ENCODE measurements at regions not wholly inside any gene's neighbourhood (a gene's known extent, or its start where the extent isn't known, plus 50 kb on each side); places are given as distances from the start of the nearest gene placed in this dataset.
"Not testable (repeated sequence)": the region's sequence is repeated elsewhere in the genome, so short reads cannot be mapped to it uniquely, and the experiment has no call there.

- no peak for TF ChIP-seq POLR2A (IDR thresholded peaks at IDR 0.05)
- TF ChIP-seq, protein P1, sequence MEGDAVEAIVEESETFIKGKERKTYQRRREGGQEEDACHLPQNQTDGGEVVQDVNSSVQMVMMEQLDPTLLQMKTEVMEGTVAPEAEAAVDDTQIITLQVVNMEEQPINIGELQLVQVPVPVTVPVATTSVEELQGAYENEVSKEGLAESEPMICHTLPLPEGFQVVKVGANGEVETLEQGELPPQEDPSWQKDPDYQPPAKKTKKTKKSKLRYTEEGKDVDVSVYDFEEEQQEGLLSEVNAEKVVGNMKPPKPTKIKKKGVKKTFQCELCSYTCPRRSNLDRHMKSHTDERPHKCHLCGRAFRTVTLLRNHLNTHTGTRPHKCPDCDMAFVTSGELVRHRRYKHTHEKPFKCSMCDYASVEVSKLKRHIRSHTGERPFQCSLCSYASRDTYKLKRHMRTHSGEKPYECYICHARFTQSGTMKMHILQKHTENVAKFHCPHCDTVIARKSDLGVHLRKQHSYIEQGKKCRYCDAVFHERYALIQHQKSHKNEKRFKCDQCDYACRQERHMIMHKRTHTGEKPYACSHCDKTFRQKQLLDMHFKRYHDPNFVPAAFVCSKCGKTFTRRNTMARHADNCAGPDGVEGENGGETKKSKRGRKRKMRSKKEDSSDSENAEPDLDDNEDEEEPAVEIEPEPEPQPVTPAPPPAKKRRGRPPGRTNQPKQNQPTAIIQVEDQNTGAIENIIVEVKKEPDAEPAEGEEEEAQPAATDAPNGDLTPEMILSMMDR (IDR thresholded peaks at IDR 0.05) = no peak
- TF ChIP-seq POLR2AphosphoS5 (IDR thresholded peaks at IDR 0.05) = no peak
- Histone ChIP-seq H3K4me3 (no peak overlapping the region), H3K9me3 (no peaks in the 10 kb centered on the region), H3K4me1 (replicated peaks) (no peaks in the 10 kb centered on the region), H3K27me3 (replicated peaks; ENCODE audit: insufficient read depth) (no peaks in the 10 kb centered on the region), H3K27ac (no peak overlapping the region), H3K36me3 (no peaks in the 10 kb centered on the region)
- intact Hi-C loops (cut with DNase I) = no loop called here
- WGBS = 53% methylated on average over 1 of the region's 1 CpG
- no peak for DNase-seq (ENCODE audit: low spot score)
Measured at GRCh38 chr9:21715408-21715807, 87.0 kb upstream of the MTAP start.

DNA sequence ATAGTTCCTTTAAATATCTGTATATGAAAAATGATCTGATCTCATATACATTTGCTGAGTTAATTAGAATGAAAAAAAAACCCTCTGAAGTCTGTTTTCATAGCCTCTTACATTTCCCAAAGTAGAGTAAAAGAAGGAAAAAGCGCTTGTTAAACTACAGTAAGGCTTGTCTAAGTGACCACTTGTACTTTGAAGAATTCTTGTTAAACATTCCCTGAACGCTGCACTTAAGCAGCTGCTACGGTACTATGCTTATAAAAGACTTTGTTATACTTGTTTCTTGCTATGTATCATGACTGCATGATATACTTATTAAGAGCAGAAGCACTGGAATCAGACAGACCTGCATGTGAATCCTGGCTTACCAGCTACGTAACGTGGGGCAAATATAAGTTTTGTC, 81.7 kb upstream of the MTAP start:
- TF ChIP-seq POLR2A (IDR thresholded peaks at IDR 0.05) (no peak), POLR2AphosphoS5 (IDR thresholded peaks at IDR 0.05) (no peak)
- TF ChIP-seq, protein P1 (IDR thresholded peaks at IDR 0.05) = no peak
- Histone ChIP-seq H3K4me3 (no peak overlapping the region), H3K27ac (no peak overlapping the region), H3K36me3 (no peaks in the 10 kb centered on the region), H3K4me1 (replicated peaks) (no peaks in the 10 kb centered on the region), H3K9me3 (no peaks in the 10 kb centered on the region), H3K27me3 (replicated peaks; ENCODE audit: insufficient read depth) (no peaks in the 10 kb centered on the region)
- WGBS = 38% methylated on average over 5 of the region's 5 CpGs
- no peak for DNase-seq (ENCODE audit: low spot score)
- intact Hi-C loops (cut with DNase I) = no loop called here

DNA sequence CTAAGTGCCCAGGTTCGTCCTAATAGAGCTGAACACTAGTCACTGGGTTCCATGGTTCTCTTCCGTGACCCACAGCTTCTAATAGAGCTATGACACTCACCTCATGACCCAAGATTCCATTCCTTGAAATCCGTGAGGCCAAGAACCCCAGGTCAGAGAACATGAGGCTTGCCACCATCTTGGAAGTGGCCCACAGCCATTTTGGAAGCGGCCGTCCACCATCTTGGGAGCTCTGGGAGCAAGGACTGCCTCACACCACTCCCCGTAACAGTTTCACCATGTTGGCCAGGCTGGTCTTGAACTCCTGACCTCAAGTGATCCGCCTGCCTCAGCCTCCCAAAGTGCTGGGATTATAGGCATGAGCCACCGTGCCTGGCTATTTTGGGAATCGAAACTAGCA, 75.0 kb upstream of the MTAP start:
- H3K36me3 ChIP-seq; DNase-seq (ENCODE audit: low spot score); H3K9me3 ChIP-seq; intact Hi-C loops (cut with DNase I); H3K4me1 ChIP-seq (replicated peaks); H3K27me3 ChIP-seq (replicated peaks; ENCODE audit: insufficient read depth); H3K4me3 ChIP-seq; H3K27ac ChIP-seq: not testable (repeated sequence)
- WGBS = 98% methylated on average over 9 of the region's 9 CpGs

DNA sequence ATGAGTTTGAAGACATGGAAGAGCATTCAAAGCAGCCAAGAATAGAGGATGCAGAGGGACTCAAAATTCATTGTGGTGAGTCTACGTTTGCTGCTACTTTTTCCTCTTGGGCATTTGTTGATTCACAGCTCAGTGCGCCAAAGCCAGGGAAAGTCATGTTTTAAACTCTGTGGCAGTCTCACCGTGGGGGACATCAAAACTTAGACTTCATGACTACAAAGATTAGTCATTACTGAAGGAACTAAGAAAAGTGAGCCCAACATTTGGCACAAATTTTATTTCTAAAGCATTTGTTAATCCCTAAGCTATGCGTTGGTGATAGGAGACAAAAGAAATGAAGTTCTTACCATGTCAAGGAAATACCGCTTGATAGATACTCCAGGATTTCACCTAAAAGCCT, 73.7 kb upstream of the MTAP start:
- Histone ChIP-seq H3K4me3 (no peak overlapping the region), H3K27me3 (replicated peaks; ENCODE audit: insufficient read depth) (no peaks in the 10 kb centered on the region), H3K4me1 (replicated peaks) (no peaks in the 10 kb centered on the region), H3K27ac (no peak overlapping the region), H3K36me3 (no peaks in the 10 kb centered on the region), H3K9me3 (no peaks in the 10 kb centered on the region)
- no peak for DNase-seq (ENCODE audit: low spot score)
- intact Hi-C loops (cut with DNase I) = no loop called here
- WGBS = 81% methylated on average over 5 of the region's 5 CpGs
- TF ChIP-seq POLR2AphosphoS5 (IDR thresholded peaks at IDR 0.05) (no peak), POLR2A (IDR thresholded peaks at IDR 0.05) (no peak)
- TF ChIP-seq, protein P1 (IDR thresholded peaks at IDR 0.05) = no peak

- Histone ChIP-seq H3K4me1 (replicated peaks) (no peaks in the 10 kb centered on the region), H3K4me3 (no peak overlapping the region), H3K9me3 (no peaks in the 10 kb centered on the region), H3K36me3 (no peaks in the 10 kb centered on the region), H3K27me3 (replicated peaks; ENCODE audit: insufficient read depth) (no peaks in the 10 kb centered on the region), H3K27ac (no peak overlapping the region)
- no peak for DNase-seq (ENCODE audit: low spot score)
- intact Hi-C loops (cut with DNase I) = no loop called here
- 76% methylated on average over 2 of the region's 2 CpGs for WGBS
- TF ChIP-seq, protein P1 (IDR thresholded peaks at IDR 0.05) = no peak
- TF ChIP-seq POLR2A (IDR thresholded peaks at IDR 0.05) = no peak
- TF ChIP-seq POLR2AphosphoS5 (IDR thresholded peaks at IDR 0.05) = no peak
Measured at GRCh38 chr9:21729648-21730047, 72.8 kb upstream of the MTAP start.
